ENCODE measurements at regions not wholly inside any gene's neighbourhood (a gene's known extent, or its start where the extent isn't known, plus 50 kb on each side); places are given as distances from the start of the nearest gene placed in this dataset.

GRCh38 chr6:94456266-94456665, 1036.9 kb upstream of the EPHA7 start:
- no peak for TF ChIP-seq CTCF (IDR thresholded peaks at IDR 0.05)
- no peak for TF ChIP-seq POLR2A (IDR thresholded peaks at IDR 0.05)
- no peak for DNase-seq
- Histone ChIP-seq H3K27ac (no peak overlapping the region), H3K36me3 (no peaks in the 10 kb centered on the region), H3K9me3 (no peaks in the 10 kb centered on the region), H3K4me3 (no peak overlapping the region), H3K27me3 (no peaks in the 10 kb centered on the region), H3K4me1 (no peaks in the 10 kb centered on the region)

- TF ChIP-seq CTCF (IDR thresholded peaks at IDR 0.05): no peak
- no peak for TF ChIP-seq POLR2A (IDR thresholded peaks at IDR 0.05)
- no peaks in the 10 kb centered on the region for H3K9me3 ChIP-seq
- no peaks in the 10 kb centered on the region for H3K27me3 ChIP-seq
- no peak overlapping the region for H3K27ac ChIP-seq
- H3K36me3 ChIP-seq: no peaks in the 10 kb centered on the region
- no peak overlapping the region for H3K4me3 ChIP-seq
- DNase-seq: no peak
- H3K4me1 ChIP-seq: no peaks in the 10 kb centered on the region
These were observed 1034.9 kb upstream of the EPHA7 start for GRCh38 chr6:94454231-94454630.

GRCh38 chr6:94446120-94446519, 1026.8 kb upstream of the EPHA7 start:
- Histone ChIP-seq H3K27ac (no peak overlapping the region), H3K4me3 (no peak overlapping the region), H3K36me3 (no peaks in the 10 kb centered on the region), H3K27me3 (no peaks in the 10 kb centered on the region), H3K4me1 (no peaks in the 10 kb centered on the region), H3K9me3 (no peaks in the 10 kb centered on the region)
- DNase-seq: no peak
- no peak for TF ChIP-seq POLR2A (IDR thresholded peaks at IDR 0.05)

GRCh38 chr6:94443701-94444100, 1024.3 kb upstream of the EPHA7 start:
- Histone ChIP-seq H3K36me3 (no peaks in the 10 kb centered on the region), H3K27me3 (no peaks in the 10 kb centered on the region), H3K4me3 (no peak overlapping the region), H3K9me3 (no peaks in the 10 kb centered on the region), H3K27ac (no peak overlapping the region), H3K4me1 (no peaks in the 10 kb centered on the region)
- TF ChIP-seq CTCF (IDR thresholded peaks at IDR 0.05) (no peak), POLR2A (IDR thresholded peaks at IDR 0.05) (no peak)
- DNase-seq: no peak

GRCh38 chr6:94424692-94425091, 1005.3 kb upstream of the EPHA7 start:
- no peak for TF ChIP-seq CTCF (IDR thresholded peaks at IDR 0.05)
- TF ChIP-seq POLR2A (IDR thresholded peaks at IDR 0.05): no peak
- H3K36me3 ChIP-seq: no peaks in the 10 kb centered on the region
- no peak overlapping the region for H3K4me3 ChIP-seq
- H3K4me1 ChIP-seq: no peaks in the 10 kb centered on the region
- DNase-seq: no peak
- H3K27ac ChIP-seq: no peak overlapping the region
- H3K9me3 ChIP-seq: no peaks in the 10 kb centered on the region
- no peaks in the 10 kb centered on the region for H3K27me3 ChIP-seq

GRCh38 chr6:94417363-94417762, 998.0 kb upstream of the EPHA7 start:
- no peak for DNase-seq
- no peaks in the 10 kb centered on the region for H3K4me1 ChIP-seq
- H3K36me3 ChIP-seq: no peaks in the 10 kb centered on the region
- no peak overlapping the region for H3K4me3 ChIP-seq
- no peaks in the 10 kb centered on the region for H3K9me3 ChIP-seq
- no peaks in the 10 kb centered on the region for H3K27me3 ChIP-seq
- TF ChIP-seq POLR2A (IDR thresholded peaks at IDR 0.05) (no peak), CTCF (IDR thresholded peaks at IDR 0.05) (no peak)
- H3K27ac ChIP-seq: no peak overlapping the region
